ENCODE measurements at regions not wholly inside any gene's neighbourhood (a gene's known extent, or its start where the extent isn't known, plus 50 kb on each side); places are given as distances from the start of the nearest gene placed in this dataset.

DNA sequence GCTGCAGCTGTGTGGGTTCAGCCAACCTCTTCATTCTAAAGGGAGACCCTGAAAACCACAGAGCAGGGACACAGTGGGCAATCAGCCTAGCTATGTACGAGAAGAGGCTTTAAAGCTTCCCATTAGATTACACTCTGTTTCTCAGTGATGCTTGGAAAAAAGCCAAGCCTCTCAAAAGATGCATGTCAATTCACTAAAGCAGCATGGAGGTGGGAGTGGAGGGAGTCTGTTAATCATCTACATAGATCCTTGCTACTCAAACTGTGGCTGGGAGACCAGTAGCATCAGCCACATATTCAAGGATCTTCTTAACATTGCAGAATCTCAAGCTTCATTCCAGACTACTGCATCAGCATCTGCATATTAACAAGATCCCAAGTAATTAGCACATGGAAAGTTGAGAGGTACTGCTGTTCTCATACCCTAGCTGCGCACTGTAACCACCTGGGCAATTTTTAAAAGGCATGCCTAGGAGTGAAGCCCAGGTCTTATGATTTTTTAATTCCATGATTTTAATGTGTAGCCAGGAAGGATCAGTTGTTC, 305.9 kb downstream of the PMP22 start:
- Histone ChIP-seq H4K20me1 (ENCODE audit: insufficient read depth, low read length) (no peaks in the 10 kb centered on the region), H3K9me3 (ENCODE audit: low read depth, low read length) (no peaks in the 10 kb centered on the region), H3K4me1 (ENCODE audit: insufficient read depth, low read length) (no peaks in the 10 kb centered on the region), H3K27me3 (ENCODE audit: insufficient read depth, low read length) (no peaks in the 10 kb centered on the region), H3K36me3 (ENCODE audit: insufficient read depth, low read length) (no peaks in the 10 kb centered on the region), H3K4me3 (ENCODE audit: insufficient read depth, low read length) (no peak overlapping the region), H2AFZ (ENCODE audit: low read length) (no peak overlapping the region), H3K79me2 (ENCODE audit: insufficient read depth, low read length) (no peaks in the 10 kb centered on the region), H3K4me2 (ENCODE audit: insufficient read depth, low read length) (no peak overlapping the region), H3K27ac (ENCODE audit: low read depth, low read length) (no peak overlapping the region)
- no peak for DNase-seq (ENCODE audit: insufficient read length, low spot score, missing footprints)
- TF ChIP-seq, protein P1, sequence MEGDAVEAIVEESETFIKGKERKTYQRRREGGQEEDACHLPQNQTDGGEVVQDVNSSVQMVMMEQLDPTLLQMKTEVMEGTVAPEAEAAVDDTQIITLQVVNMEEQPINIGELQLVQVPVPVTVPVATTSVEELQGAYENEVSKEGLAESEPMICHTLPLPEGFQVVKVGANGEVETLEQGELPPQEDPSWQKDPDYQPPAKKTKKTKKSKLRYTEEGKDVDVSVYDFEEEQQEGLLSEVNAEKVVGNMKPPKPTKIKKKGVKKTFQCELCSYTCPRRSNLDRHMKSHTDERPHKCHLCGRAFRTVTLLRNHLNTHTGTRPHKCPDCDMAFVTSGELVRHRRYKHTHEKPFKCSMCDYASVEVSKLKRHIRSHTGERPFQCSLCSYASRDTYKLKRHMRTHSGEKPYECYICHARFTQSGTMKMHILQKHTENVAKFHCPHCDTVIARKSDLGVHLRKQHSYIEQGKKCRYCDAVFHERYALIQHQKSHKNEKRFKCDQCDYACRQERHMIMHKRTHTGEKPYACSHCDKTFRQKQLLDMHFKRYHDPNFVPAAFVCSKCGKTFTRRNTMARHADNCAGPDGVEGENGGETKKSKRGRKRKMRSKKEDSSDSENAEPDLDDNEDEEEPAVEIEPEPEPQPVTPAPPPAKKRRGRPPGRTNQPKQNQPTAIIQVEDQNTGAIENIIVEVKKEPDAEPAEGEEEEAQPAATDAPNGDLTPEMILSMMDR (IDR thresholded peaks at IDR 0.05; ENCODE audit: extremely low read depth, low read depth, low read length): no peak

DNA sequence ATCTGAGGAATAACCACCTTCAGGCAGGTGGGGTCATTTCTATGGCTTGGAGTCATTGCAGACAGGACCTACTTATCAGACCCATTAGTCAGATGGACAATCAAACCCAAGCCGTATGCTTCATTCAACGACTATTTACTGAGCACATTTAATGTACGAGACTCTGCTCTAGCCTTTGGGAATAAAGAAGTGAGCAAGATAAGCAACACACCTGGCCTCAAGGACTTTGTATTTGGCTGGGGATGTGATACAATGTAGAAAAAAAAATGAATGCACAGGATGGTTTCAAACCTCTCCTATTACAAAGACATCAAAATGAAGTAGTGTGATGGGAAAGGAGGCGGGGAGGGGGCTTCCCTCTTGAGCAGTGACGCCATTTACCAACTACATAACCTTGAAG, 311.7 kb downstream of the PMP22 start:
- no peak overlapping the region for H3K27ac ChIP-seq (ENCODE audit: low read depth, low read length)
- no peak overlapping the region for H3K4me3 ChIP-seq (ENCODE audit: insufficient read depth, low read length)
- no peak overlapping the region for H3K4me2 ChIP-seq (ENCODE audit: insufficient read depth, low read length)
- no peak overlapping the region for H2AFZ ChIP-seq (ENCODE audit: low read length)
- peaks cover 13% of the 10 kb centered on the region for H3K27me3 ChIP-seq (ENCODE audit: insufficient read depth, low read length)
- DNase-seq (ENCODE audit: insufficient read length, low spot score, missing footprints): no peak
- no peaks in the 10 kb centered on the region for H3K4me1 ChIP-seq (ENCODE audit: insufficient read depth, low read length)
- H3K9me3 ChIP-seq (ENCODE audit: low read depth, low read length): no peaks in the 10 kb centered on the region
- TF ChIP-seq, protein P1 (IDR thresholded peaks at IDR 0.05; ENCODE audit: extremely low read depth, low read depth, low read length): no peak
- H4K20me1 ChIP-seq (ENCODE audit: insufficient read depth, low read length): no peaks in the 10 kb centered on the region
- H3K79me2 ChIP-seq (ENCODE audit: insufficient read depth, low read length): no peaks in the 10 kb centered on the region
- H3K36me3 ChIP-seq (ENCODE audit: insufficient read depth, low read length): no peaks in the 10 kb centered on the region

DNA sequence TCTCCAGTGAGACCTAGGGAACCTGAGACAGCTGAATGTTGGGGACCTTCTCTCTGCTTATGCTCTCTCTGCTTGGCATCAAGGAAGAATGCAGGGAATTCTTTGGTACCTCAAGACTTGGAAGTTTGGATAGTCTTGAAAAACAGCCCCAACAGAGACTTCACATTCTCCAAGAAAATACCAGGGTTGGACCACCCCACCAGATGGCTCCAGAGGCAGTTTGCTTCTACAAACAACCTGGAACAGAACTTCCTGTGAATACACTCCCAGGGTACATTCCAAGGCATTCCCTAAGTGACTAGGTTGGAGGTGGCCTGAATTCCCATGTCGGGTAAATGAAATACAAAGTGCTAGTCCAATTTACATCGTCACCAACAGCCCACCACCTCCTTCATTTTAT, 314.4 kb downstream of the PMP22 start:
- H3K27ac ChIP-seq (ENCODE audit: low read depth, low read length): no peak overlapping the region
- TF ChIP-seq, protein P1 (IDR thresholded peaks at IDR 0.05; ENCODE audit: extremely low read depth, low read depth, low read length): no peak
- H3K36me3 ChIP-seq (ENCODE audit: insufficient read depth, low read length): no peaks in the 10 kb centered on the region
- no peaks in the 10 kb centered on the region for H3K4me1 ChIP-seq (ENCODE audit: insufficient read depth, low read length)
- no peak overlapping the region for H2AFZ ChIP-seq (ENCODE audit: low read length)
- H3K4me3 ChIP-seq (ENCODE audit: insufficient read depth, low read length): no peak overlapping the region
- H4K20me1 ChIP-seq (ENCODE audit: insufficient read depth, low read length): no peaks in the 10 kb centered on the region
- DNase-seq (ENCODE audit: insufficient read length, low spot score, missing footprints): no peak
- no peaks in the 10 kb centered on the region for H3K9me3 ChIP-seq (ENCODE audit: low read depth, low read length)
- H3K79me2 ChIP-seq (ENCODE audit: insufficient read depth, low read length): no peaks in the 10 kb centered on the region
- peaks cover 13% of the 10 kb centered on the region for H3K27me3 ChIP-seq (ENCODE audit: insufficient read depth, low read length)
- no peak overlapping the region for H3K4me2 ChIP-seq (ENCODE audit: insufficient read depth, low read length)

DNA sequence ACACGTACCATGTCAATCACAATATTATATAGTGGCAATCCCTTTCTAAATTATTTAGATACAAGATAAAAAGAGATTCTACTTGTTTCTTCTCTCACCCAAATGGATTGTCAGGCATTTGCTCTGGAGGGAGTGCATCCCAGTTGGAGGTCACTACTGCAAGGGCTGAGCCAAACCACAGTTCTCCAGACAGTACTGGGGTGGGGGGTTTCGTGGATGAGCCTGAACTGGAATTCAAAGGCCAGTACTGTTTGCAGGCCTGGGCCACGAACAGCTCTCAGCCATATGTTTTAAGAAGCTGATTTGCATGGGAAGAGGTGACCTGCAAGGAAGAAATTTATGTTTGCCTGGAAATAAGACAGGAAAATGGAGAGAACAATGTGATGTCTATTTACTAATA, 314.9 kb downstream of the PMP22 start:
- Histone ChIP-seq H3K4me2 (ENCODE audit: insufficient read depth, low read length) (no peak overlapping the region), H3K79me2 (ENCODE audit: insufficient read depth, low read length) (no peaks in the 10 kb centered on the region), H3K9me3 (ENCODE audit: low read depth, low read length) (no peaks in the 10 kb centered on the region), H3K36me3 (ENCODE audit: insufficient read depth, low read length) (no peaks in the 10 kb centered on the region), H3K4me3 (ENCODE audit: insufficient read depth, low read length) (no peak overlapping the region), H3K27me3 (ENCODE audit: insufficient read depth, low read length) (peaks cover 13% of the 10 kb centered on the region), H4K20me1 (ENCODE audit: insufficient read depth, low read length) (no peaks in the 10 kb centered on the region), H2AFZ (ENCODE audit: low read length) (no peak overlapping the region), H3K4me1 (ENCODE audit: insufficient read depth, low read length) (no peaks in the 10 kb centered on the region), H3K27ac (ENCODE audit: low read depth, low read length) (no peak overlapping the region)
- TF ChIP-seq, protein P1 (IDR thresholded peaks at IDR 0.05; ENCODE audit: extremely low read depth, low read depth, low read length): no peak
- no peak for DNase-seq (ENCODE audit: insufficient read length, low spot score, missing footprints)
